GM12864 (cell line): ENCODE measurements at regions not wholly inside any gene's neighbourhood (a gene's known extent, or its start where the extent isn't known, plus 50 kb on each side); places are given as distances from the start of the nearest gene placed in this dataset.
"Not testable (repeated sequence)": the region's sequence is repeated elsewhere in the genome, so short reads cannot be mapped to it uniquely, and the experiment has no call there.

Source experiments
- DNase-seq: peaks from one replicate; pipeline ENCODE4 v3.0.0-alpha.2; 2011; ENCODE audit warnings: low read depth
- H3K4me3 ChIP-seq: 2 replicates; pipeline ENCODE4 v1.5.1; 2011; ENCODE audit warnings: mild to moderate bottlenecking, low read depth, low read length, control low read depth
- CTCF ChIP-seq: IDR thresholded peaks from 2 replicates; pipeline ENCODE4 v1.5.1; 2011; ENCODE audit warnings: low read depth, mild to moderate bottlenecking, moderate library complexity, low read length, control low read depth, inconsistent platforms; ENCODE audit errors: missing control alignments

DNA sequence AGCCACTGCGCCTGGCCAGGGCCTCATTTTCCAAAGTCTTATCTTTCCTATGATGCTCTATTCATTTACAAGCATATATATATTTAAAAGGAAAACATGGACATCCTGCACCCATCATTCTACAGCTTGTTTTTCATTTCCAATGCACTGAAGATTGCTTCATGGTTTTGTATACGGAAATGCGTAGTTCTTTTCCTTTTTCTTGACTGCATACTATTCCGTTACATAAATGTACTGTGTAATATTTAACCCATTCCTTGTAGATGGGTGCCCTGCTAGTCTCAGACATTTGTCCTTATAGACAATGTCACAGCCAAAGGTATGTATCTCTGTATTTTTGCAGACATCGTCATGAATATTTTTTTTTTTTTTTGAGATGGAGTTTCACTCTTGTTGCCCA lies 257.0 kb downstream of the ASMT start:
- no peak overlapping the region for H3K4me3 ChIP-seq
- DNase-seq, result no peak
- TF ChIP-seq CTCF, result no peak

DNA sequence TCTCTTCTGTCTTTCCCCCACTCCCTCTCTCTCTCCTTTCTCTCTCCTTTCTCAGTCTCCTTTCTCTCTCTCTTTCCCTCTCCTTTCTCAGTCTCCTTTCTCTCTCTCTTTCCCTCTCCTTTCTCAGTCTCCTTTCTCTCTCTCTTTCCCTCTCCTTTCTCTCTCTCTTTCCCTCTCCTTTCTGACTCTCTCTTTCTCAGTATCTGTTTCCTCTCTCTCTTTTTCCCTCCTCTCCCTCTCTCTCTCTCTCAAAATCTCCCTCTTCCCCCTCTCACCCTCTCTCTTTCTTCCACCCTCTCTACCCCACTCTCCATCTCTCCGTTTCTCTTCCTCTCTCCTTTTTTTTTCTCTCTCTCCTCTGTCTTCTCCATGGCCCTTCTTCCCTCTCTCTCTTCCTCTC lies 258.8 kb downstream of the ASMT start:
- no peak for DNase-seq
- TF ChIP-seq CTCF, result no peak
- H3K4me3 ChIP-seq, result no peak overlapping the region

DNA sequence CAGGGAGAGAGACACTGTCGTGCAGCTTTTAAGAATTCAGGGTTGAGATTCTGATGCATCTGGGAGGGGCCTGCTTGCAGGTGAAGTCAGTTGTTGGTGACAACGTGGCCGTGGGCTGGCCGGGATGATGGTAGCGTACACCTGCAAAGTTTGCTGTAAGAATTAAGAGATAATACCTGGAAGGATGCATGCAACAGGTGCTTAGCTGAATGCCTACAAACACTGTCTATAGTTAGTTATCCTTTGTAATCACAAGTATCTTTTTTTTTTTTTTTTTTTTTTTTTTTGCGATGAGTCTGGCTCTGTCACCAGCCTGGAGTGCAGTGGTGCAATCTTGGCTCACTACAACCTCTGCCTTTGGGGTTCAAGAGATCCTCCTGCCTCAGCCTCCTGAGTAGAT lies 259.6 kb downstream of the ASMT start:
- H3K4me3 ChIP-seq, result no peak overlapping the region
- TF ChIP-seq CTCF, result no peak
- no peak for DNase-seq

DNA sequence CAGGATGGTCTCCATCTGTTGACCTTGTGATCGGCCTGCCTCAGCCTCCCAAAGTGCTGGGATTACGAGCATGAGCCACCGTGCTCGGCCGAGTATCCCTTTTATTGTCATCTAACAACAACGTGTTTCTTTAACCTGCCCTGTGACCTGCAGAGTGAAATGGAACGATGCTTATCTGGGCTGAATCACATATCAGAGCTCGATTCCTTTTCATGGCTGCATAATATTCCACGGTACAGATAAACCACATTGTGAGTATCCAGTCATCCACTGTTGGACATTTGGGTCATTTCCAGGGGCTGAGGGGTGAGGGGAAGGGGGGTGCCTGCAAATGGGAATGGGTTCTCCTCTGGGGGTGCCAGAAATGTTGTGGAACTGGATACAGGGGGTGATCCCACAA lies 260.0 kb downstream of the ASMT start:
- DNase-seq, result no peak
- no peak for TF ChIP-seq CTCF
- no peak overlapping the region for H3K4me3 ChIP-seq

GRCh38 chrX:1876041-1876440 lies 261.2 kb downstream of the ASMT start:
- TF ChIP-seq CTCF, result no peak
- H3K4me3 ChIP-seq, result no peak overlapping the region
- no peak for DNase-seq

GRCh38 chrX:1877780-1878179 lies 262.9 kb downstream of the ASMT start:
- no peak for TF ChIP-seq CTCF
- H3K4me3 ChIP-seq, result no peak overlapping the region
- no peak for DNase-seq

- not testable (repeated sequence) for H3K4me3 ChIP-seq, DNase-seq
These were observed 266.3 kb downstream of the ASMT start for GRCh38 chrX:1880884-1881817.
